Choroid plexus epithelial cell (primary cell): ENCODE measurements at regions not wholly inside any gene's neighbourhood (a gene's known extent, or its start where the extent isn't known, plus 50 kb on each side); places are given as distances from the start of the nearest gene placed in this dataset.

Source experiments
- DNase-seq: peaks from one replicate; pipeline ENCODE4 v3.0.0-alpha.2; 2010; ENCODE audit warnings: low read depth
- H3K4me3 ChIP-seq: 2 replicates; pipeline ENCODE4 v1.5.1; 2011; ENCODE audit warnings: low read depth, mild to moderate bottlenecking, control low read depth, low read length, moderate library complexity
- CTCF ChIP-seq: conservative IDR thresholded peaks from 2 replicates; pipeline ENCODE4 v1.5.1; 2011; ENCODE audit warnings: low read depth, mild to moderate bottlenecking, control low read depth, inconsistent platforms, low read length, moderate library complexity

- no peak for TF ChIP-seq CTCF
- H3K4me3 ChIP-seq: no peak overlapping the region
- no peak for DNase-seq
Measured at GRCh38 chr13:39100996-39101738, 62.9 kb downstream of the NHLRC3 start.

GRCh38 chr13:39102981-39103490 is 64.8 kb downstream of the NHLRC3 start:
- no peak overlapping the region for H3K4me3 ChIP-seq
- no peak for DNase-seq
- no peak for TF ChIP-seq CTCF

GRCh38 chr13:39105110-39105509 is 66.9 kb downstream of the NHLRC3 start:
- TF ChIP-seq CTCF: no peak
- no peak overlapping the region for H3K4me3 ChIP-seq
- peak; percentile 10 for DNase-seq

- peak; percentile 4 for DNase-seq
- H3K4me3 ChIP-seq: no peak overlapping the region
- TF ChIP-seq CTCF: no peak
Measured at GRCh38 chr13:39106216-39107005, 68.2 kb downstream of the NHLRC3 start.

DNA sequence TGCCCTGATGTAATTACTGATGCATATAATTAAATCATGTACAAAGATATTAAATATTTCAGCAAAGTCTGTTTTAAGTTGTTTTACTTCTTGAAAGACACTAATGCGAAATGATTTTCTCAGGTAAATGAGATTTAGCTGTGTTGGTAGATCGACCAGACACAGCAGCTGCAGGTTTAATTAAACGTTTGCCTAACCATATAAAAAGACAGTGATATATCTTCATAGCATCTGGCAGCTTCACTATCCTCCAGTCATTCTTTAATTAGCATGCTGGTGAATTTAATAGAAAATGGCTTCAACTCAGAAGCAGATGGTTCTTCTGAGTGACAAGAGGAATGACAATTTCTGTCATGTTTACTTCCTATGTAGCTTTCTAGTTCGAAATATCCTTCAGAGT is 69.3 kb downstream of the NHLRC3 start:
- TF ChIP-seq CTCF: no peak
- DNase-seq: no peak
- H3K4me3 ChIP-seq: no peak overlapping the region

- no peak for DNase-seq
- no peak overlapping the region for H3K4me3 ChIP-seq
- TF ChIP-seq CTCF: no peak
Measured at GRCh38 chr13:39108783-39109182, 70.5 kb downstream of the NHLRC3 start.
